ENCODE measurements at regions not wholly inside any gene's neighbourhood (a gene's known extent, or its start where the extent isn't known, plus 50 kb on each side); places are given as distances from the start of the nearest gene placed in this dataset.

GRCh38 chr4:128525387-128525786 is 237.8 kb upstream of the PGRMC2 start:
- Mint-ChIP-seq H3K4me1 (ENCODE audit: insufficient read depth, unreplicated experiment) (peaks cover 49% of the 10 kb centered on the region), H3K9me3 (ENCODE audit: unreplicated experiment) (no peaks in the 10 kb centered on the region), H3K27me3 (ENCODE audit: insufficient read depth, unreplicated experiment) (no peaks in the 10 kb centered on the region), H3K27ac (ENCODE audit: low read depth, unreplicated experiment) (peak overlapping the region; percentile 91), H3K36me3 (ENCODE audit: insufficient read depth, unreplicated experiment) (no peaks in the 10 kb centered on the region), H3K4me3 (ENCODE audit: unreplicated experiment) (no peak overlapping the region)
- DNase-seq (ENCODE audit: unreplicated experiment) = peak; percentile 30
- intact Hi-C loops (cut with micrococcal nuclease) = no loop called here
- no peak for TF ChIP-seq CTCF (IDR thresholded peaks at IDR 0.05; ENCODE audit: unreplicated experiment)
- POLR2A ChIA-PET = interaction anchor here (1.8 to 2.6 kb wide), 3 partner anchors 11 to 58 kb away, joined by 8 to 18 read pairs (median 10); no protein-coding TSS in a partner anchor
- CTCF ChIA-PET = interaction anchor here (0.6 to 1.3 kb wide), 6 partner anchors 28 to 636 kb away, joined by 3 to 6 read pairs (median 3); no protein-coding TSS in a partner anchor
- no TSS peak for BruUV-seq (replicated peaks)

DNA sequence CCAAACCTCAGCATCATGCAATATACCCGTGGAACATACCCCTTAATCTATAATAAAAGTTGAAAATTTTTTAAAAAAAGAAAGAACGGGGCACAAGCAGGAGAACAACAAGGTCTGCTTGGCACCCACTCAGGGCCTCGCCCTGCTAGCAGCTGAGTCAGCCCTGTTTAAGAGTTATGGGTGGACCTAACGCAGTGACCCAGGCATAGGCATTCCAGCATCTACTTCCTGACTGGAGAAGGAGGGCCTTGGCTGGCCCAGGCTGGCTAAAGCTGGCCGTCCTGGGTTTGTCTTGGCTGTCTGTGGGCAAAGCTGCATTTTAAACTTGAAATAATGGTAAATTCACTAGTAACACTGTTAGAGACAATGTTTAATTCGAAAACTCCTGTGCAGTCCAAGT is 236.7 kb upstream of the PGRMC2 start:
- Mint-ChIP-seq H3K4me3 (ENCODE audit: unreplicated experiment) (no peak overlapping the region), H3K36me3 (ENCODE audit: insufficient read depth, unreplicated experiment) (no peaks in the 10 kb centered on the region), H3K27me3 (ENCODE audit: insufficient read depth, unreplicated experiment) (no peaks in the 10 kb centered on the region), H3K27ac (ENCODE audit: low read depth, unreplicated experiment) (peak overlapping the region; percentile 91), H3K9me3 (ENCODE audit: unreplicated experiment) (no peaks in the 10 kb centered on the region), H3K4me1 (ENCODE audit: insufficient read depth, unreplicated experiment) (peaks cover 46% of the 10 kb centered on the region)
- ChIA-PET CTCF (interaction anchor here (0.7 to 2.3 kb wide), 6 partner anchors 13 to 71 kb away, joined by 3 to 6 read pairs (median 4); no protein-coding TSS in a partner anchor), POLR2A (interaction anchor here (1.0 to 2.6 kb wide), 8 partner anchors 10 to 288 kb away, joined by 3 to 18 read pairs (median 4); partner anchors contain the start of genes JADE1 and PGRMC2)
- no peak for TF ChIP-seq CTCF (IDR thresholded peaks at IDR 0.05; ENCODE audit: unreplicated experiment)
- intact Hi-C loops (cut with micrococcal nuclease) = no loop called here
- peak; percentile 91 for DNase-seq (ENCODE audit: unreplicated experiment)
- no TSS peak for BruUV-seq (replicated peaks)

DNA sequence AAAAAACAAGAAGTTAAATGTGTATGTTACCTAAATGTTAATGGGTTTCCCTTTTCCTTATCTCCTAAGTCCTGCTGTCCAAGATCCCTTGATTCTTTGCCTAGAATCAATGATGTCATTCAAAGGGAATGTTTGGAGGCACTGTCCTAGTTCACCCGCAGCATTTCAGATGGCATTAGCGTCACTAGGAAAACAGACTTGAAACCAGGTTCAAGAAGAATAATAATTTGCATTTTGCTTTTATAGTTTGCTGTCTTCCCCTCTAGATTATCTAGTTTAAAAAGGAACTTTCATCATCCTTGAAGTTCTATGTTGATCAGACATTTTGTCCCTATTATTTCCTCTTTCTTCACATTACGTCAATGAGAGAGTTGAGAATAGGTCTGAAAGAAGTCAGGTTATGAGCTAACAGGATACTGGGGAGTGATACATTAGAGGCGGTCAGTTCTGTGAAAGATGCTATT is 234.1 kb upstream of the PGRMC2 start:
- Mint-ChIP-seq H3K4me3 (ENCODE audit: unreplicated experiment) (no peak overlapping the region), H3K4me1 (ENCODE audit: insufficient read depth, unreplicated experiment) (peaks cover 55% of the 10 kb centered on the region), H3K27me3 (ENCODE audit: insufficient read depth, unreplicated experiment) (no peaks in the 10 kb centered on the region), H3K36me3 (ENCODE audit: insufficient read depth, unreplicated experiment) (no peaks in the 10 kb centered on the region), H3K27ac (ENCODE audit: low read depth, unreplicated experiment) (peak overlapping the region; percentile 59), H3K9me3 (ENCODE audit: unreplicated experiment) (no peaks in the 10 kb centered on the region)
- BruUV-seq (replicated peaks) = no TSS peak
- no peak for TF ChIP-seq CTCF (IDR thresholded peaks at IDR 0.05; ENCODE audit: unreplicated experiment)
- POLR2A ChIA-PET = interaction anchor here (0.7 to 1.1 kb wide), 2 partner anchors 35 to 264 kb away, joined by 3 to 5 read pairs; no protein-coding TSS in a partner anchor
- intact Hi-C loops (cut with micrococcal nuclease) = no loop called here
- CTCF ChIA-PET = interaction anchor here (0.6 to 1.0 kb wide), 3 partner anchors 14 to 239 kb away, joined by 3 read pairs; no protein-coding TSS in a partner anchor
- no peak for DNase-seq (ENCODE audit: unreplicated experiment)

GRCh38 chr4:128521156-128521555 is 233.5 kb upstream of the PGRMC2 start:
- BruUV-seq (replicated peaks) = no TSS peak

More at GRCh38 chr4:128521156-128521555, 233.5 kb upstream of the PGRMC2 start:
- H3K27me3 Mint-ChIP-seq (ENCODE audit: insufficient read depth, unreplicated experiment) = no peaks in the 10 kb centered on the region
- DNase-seq (ENCODE audit: unreplicated experiment) = no peak
- peak overlapping the region; percentile 59 for H3K27ac Mint-ChIP-seq (ENCODE audit: low read depth, unreplicated experiment)
- H3K36me3 Mint-ChIP-seq (ENCODE audit: insufficient read depth, unreplicated experiment) = no peaks in the 10 kb centered on the region
- H3K4me1 Mint-ChIP-seq (ENCODE audit: insufficient read depth, unreplicated experiment) = peaks cover 54% of the 10 kb centered on the region
- CTCF ChIA-PET = interaction anchor here (0.6 to 1.1 kb wide), 4 partner anchors 14 to 238 kb away, joined by 3 read pairs; no protein-coding TSS in a partner anchor
- no peaks in the 10 kb centered on the region for H3K9me3 Mint-ChIP-seq (ENCODE audit: unreplicated experiment)
- H3K4me3 Mint-ChIP-seq (ENCODE audit: unreplicated experiment) = no peak overlapping the region
- POLR2A ChIA-PET = interaction anchor here (0.7 kb wide), 1 partner anchor 35 kb away, joined by 3 read pairs; no protein-coding TSS in a partner anchor
- TF ChIP-seq CTCF (IDR thresholded peaks at IDR 0.05; ENCODE audit: unreplicated experiment) = no peak
- intact Hi-C loops (cut with micrococcal nuclease) = no loop called here

All from MCF 10A (cell line).